ENCODE measurements at regions not wholly inside any gene's neighbourhood (a gene's known extent, or its start where the extent isn't known, plus 50 kb on each side); places are given as distances from the start of the nearest gene placed in this dataset.

- DNase-seq (ENCODE audit: low spot score) = no peak
- Mint-ChIP-seq H3K4me1 (ENCODE audit: unreplicated experiment) (no peaks in the 10 kb centered on the region), H3K9me3 (ENCODE audit: unreplicated experiment) (no peaks in the 10 kb centered on the region), H3K27me3 (ENCODE audit: unreplicated experiment) (no peaks in the 10 kb centered on the region), H3K36me3 (ENCODE audit: low read depth, unreplicated experiment) (no peaks in the 10 kb centered on the region), H3K27ac (ENCODE audit: unreplicated experiment) (no peak overlapping the region), H3K4me3 (ENCODE audit: unreplicated experiment) (no peak overlapping the region)
- no peak for TF ChIP-seq CTCF (IDR thresholded peaks at IDR 0.05; ENCODE audit: unreplicated experiment)
Observed at GRCh38 chr4:132498215-132498614, 650.9 kb upstream of the PCDH10 start.

- Mint-ChIP-seq H3K4me3 (ENCODE audit: unreplicated experiment) (no peak overlapping the region), H3K36me3 (ENCODE audit: low read depth, unreplicated experiment) (no peaks in the 10 kb centered on the region), H3K4me1 (ENCODE audit: unreplicated experiment) (no peaks in the 10 kb centered on the region), H3K9me3 (ENCODE audit: unreplicated experiment) (no peaks in the 10 kb centered on the region), H3K27me3 (ENCODE audit: unreplicated experiment) (no peaks in the 10 kb centered on the region), H3K27ac (ENCODE audit: unreplicated experiment) (no peak overlapping the region)
- TF ChIP-seq CTCF (IDR thresholded peaks at IDR 0.05; ENCODE audit: unreplicated experiment) = no peak
- no peak for DNase-seq (ENCODE audit: low spot score)
Observed at GRCh38 chr4:132502096-132502552, 647.0 kb upstream of the PCDH10 start.

- DNase-seq (ENCODE audit: low spot score) = no peak
- H3K27ac Mint-ChIP-seq (ENCODE audit: unreplicated experiment) = no peak overlapping the region
- H3K27me3 Mint-ChIP-seq (ENCODE audit: unreplicated experiment) = no peaks in the 10 kb centered on the region
- no peak overlapping the region for H3K4me3 Mint-ChIP-seq (ENCODE audit: unreplicated experiment)
- TF ChIP-seq CTCF (IDR thresholded peaks at IDR 0.05; ENCODE audit: unreplicated experiment) = no peak
- H3K4me1 Mint-ChIP-seq (ENCODE audit: unreplicated experiment) = no peaks in the 10 kb centered on the region
- no peaks in the 10 kb centered on the region for H3K9me3 Mint-ChIP-seq (ENCODE audit: unreplicated experiment)
- no peaks in the 10 kb centered on the region for H3K36me3 Mint-ChIP-seq (ENCODE audit: low read depth, unreplicated experiment)
Observed at GRCh38 chr4:132504438-132504837, 644.7 kb upstream of the PCDH10 start.

- no peak overlapping the region for H3K27ac Mint-ChIP-seq (ENCODE audit: unreplicated experiment)
- H3K4me1 Mint-ChIP-seq (ENCODE audit: unreplicated experiment) = no peaks in the 10 kb centered on the region
- H3K9me3 Mint-ChIP-seq (ENCODE audit: unreplicated experiment) = no peaks in the 10 kb centered on the region
- H3K36me3 Mint-ChIP-seq (ENCODE audit: low read depth, unreplicated experiment) = no peaks in the 10 kb centered on the region
- no peak for TF ChIP-seq CTCF (IDR thresholded peaks at IDR 0.05; ENCODE audit: unreplicated experiment)
- DNase-seq (ENCODE audit: low spot score) = no peak
- H3K27me3 Mint-ChIP-seq (ENCODE audit: unreplicated experiment) = no peaks in the 10 kb centered on the region
- H3K4me3 Mint-ChIP-seq (ENCODE audit: unreplicated experiment) = no peak overlapping the region
Observed at GRCh38 chr4:132506568-132506967, 642.5 kb upstream of the PCDH10 start.

GRCh38 chr4:132513491-132513890 is 635.6 kb upstream of the PCDH10 start:
- H3K4me1 Mint-ChIP-seq (ENCODE audit: unreplicated experiment) = no peaks in the 10 kb centered on the region
- H3K27ac Mint-ChIP-seq (ENCODE audit: unreplicated experiment) = no peak overlapping the region
- H3K9me3 Mint-ChIP-seq (ENCODE audit: unreplicated experiment) = no peaks in the 10 kb centered on the region
- no peak for TF ChIP-seq CTCF (IDR thresholded peaks at IDR 0.05; ENCODE audit: unreplicated experiment)
- H3K36me3 Mint-ChIP-seq (ENCODE audit: low read depth, unreplicated experiment) = no peaks in the 10 kb centered on the region
- no peak overlapping the region for H3K4me3 Mint-ChIP-seq (ENCODE audit: unreplicated experiment)
- no peaks in the 10 kb centered on the region for H3K27me3 Mint-ChIP-seq (ENCODE audit: unreplicated experiment)
- no peak for DNase-seq (ENCODE audit: low spot score)
